ENCODE measurements at regions not wholly inside any gene's neighbourhood (a gene's known extent, or its start where the extent isn't known, plus 50 kb on each side); places are given as distances from the start of the nearest gene placed in this dataset.

- TF ChIP-seq POLR2A (IDR thresholded peaks at IDR 0.05; ENCODE audit: low read length) (no peak), GATA1 (IDR thresholded peaks at IDR 0.05; ENCODE audit: low read depth, low read length) (no peak)
Observed at GRCh38 chr4:84058201-84058600, 440.9 kb downstream of the NKX6-1 start.
